HG03159 (cell line): ENCODE measurements at regions not wholly inside any gene's neighbourhood (a gene's known extent, or its start where the extent isn't known, plus 50 kb on each side); places are given as distances from the start of the nearest gene placed in this dataset.
"Not testable (repeated sequence)": the region's sequence is repeated elsewhere in the genome, so short reads cannot be mapped to it uniquely, and the experiment has no call there.

Source experiments
- ATAC-seq: cut with Tn5 transposase; IDR thresholded peaks from one replicate; pipeline ENCODE4 v1.9.1; 2021; ENCODE audit warnings: mild to moderate bottlenecking, moderate library complexity; ENCODE audit not compliant: unreplicated experiment

GRCh38 chr4:66955784-66956183 is 589.5 kb downstream of the CENPC start:
- ATAC-seq: no peak

DNA sequence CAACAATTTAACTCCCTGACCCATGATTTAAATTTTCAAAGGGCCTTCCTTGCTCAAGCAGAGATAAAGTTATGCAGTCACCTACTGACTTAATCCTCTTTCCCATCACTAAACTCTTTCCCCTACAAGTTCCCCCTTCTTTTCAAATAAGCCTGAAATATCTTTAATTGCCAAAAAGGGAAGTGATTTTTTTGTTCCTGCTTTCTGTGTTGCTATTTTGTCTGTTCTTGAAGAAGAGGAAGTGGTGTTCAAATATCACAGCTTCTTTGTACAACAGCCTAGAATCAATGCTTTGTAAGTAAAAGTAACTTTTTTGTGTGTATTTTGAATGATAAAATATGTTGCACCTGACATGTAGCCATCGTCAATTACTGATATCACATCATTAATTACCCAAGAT is 595.9 kb downstream of the CENPC start:
- ATAC-seq: no peak

DNA sequence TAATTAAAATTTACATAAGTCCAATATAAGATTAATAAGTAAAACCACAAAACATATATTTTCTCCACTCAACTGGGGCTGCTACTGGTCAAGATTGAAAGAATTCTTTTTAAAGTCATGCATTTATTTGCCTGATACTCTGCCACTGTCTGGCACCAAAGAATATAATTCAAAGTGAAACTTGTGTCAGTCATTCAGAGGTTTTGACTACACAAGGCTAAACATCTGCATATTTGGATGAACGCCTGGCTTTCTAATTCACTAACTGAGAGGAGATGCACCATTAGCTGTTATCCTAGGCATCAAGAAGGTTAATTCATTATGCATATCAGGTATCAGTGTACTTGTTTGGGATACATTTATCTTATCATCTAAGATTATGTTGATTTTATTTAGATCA is 598.5 kb downstream of the CENPC start:
- ATAC-seq: no peak

DNA sequence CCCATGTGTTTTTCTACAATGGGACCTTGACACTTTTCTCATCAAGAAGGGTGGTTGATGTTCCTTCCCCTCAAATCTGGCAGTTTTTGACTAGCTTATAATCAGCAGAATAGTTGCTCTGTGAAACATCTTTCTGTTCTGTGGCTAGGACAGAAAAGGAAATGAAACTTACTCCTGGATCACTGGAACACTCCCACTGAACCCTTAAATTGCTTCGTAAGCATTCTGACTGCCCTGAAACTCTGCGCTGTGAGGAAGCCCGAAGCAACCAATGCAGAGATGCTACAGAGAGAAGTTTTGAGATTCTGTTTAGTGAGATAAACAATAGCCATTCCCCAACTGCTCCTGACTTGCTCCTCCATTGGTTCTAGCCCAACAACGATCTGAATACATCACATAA is 602.2 kb downstream of the CENPC start:
- no peak for ATAC-seq

- ATAC-seq: not testable (repeated sequence)
Measured at GRCh38 chr4:66931981-66932380, 613.3 kb downstream of the CENPC start.

- ATAC-seq: no peak
Measured at GRCh38 chr4:66930206-66930605, 615.1 kb downstream of the CENPC start.

- ATAC-seq: no peak
Measured at GRCh38 chr4:66929748-66930147, 615.6 kb downstream of the CENPC start.

DNA sequence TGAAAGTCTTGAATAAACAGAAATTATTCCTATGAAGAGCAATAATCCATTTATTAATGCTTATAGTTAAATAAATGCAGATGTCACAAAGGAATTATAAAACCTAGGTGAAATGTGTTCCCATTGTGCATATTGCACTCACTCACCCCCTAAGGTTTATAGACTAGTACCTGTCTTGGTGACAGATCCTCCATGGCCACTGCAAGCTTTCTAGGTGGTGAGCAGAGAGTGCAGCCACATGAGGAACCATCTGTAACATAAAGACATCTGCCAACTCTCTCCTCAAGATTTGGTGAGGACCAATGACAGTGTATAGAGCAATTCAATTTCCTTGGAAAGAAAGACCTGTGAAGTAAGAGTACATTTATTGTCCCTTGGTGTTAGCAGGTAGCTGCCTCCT is 616.4 kb downstream of the CENPC start:
- ATAC-seq: not testable (repeated sequence)

- ATAC-seq: no peak
Measured at GRCh38 chr4:66927937-66928336, 617.4 kb downstream of the CENPC start.

- no peak for ATAC-seq
Measured at GRCh38 chr4:66926687-66927086, 618.6 kb downstream of the CENPC start.

GRCh38 chr4:66923081-66923865 is 622.0 kb downstream of the CENPC start:
- no peak for ATAC-seq

- ATAC-seq: no peak
Measured at GRCh38 chr4:66921433-66921832, 623.9 kb downstream of the CENPC start.

- no peak for ATAC-seq
Measured at GRCh38 chr4:66920514-66920913, 624.8 kb downstream of the CENPC start.

DNA sequence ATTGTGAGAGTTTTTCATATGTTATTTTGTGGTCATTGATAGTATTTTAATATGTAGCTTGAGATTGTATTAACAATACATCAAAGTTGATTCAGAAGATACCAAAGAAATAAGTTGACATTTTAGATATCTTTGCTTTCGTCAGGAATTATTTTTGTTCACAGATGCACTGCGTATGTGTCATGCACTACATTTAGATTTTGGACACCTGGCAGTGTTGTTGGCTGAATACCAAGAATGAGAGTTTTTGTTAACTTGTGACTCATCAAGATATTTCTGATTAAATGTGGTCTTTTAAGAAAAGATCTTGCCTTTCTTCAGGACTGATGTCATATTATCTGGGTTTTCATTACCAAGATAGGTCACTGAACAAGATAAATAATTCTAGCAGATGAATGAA is 633.4 kb downstream of the CENPC start:
- no peak for ATAC-seq

DNA sequence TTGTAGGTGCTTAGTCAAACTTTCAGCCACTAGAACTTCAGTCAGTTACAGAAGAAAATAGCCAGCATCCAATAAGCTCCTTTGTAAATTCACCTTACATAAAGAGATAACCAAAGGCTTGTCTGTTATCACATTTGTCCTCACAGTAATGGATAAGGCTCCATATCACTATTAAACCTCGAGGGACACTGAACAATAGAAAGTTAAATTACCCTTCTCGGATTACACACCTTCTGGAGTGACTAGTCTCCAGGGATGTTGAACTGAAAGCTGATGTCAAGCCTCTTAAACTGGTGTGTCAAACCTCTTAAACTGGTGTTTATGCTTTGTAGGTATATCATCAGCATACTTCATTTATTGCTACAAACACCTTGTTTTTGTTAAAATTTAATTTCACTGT is 639.0 kb downstream of the CENPC start:
- ATAC-seq: no peak

DNA sequence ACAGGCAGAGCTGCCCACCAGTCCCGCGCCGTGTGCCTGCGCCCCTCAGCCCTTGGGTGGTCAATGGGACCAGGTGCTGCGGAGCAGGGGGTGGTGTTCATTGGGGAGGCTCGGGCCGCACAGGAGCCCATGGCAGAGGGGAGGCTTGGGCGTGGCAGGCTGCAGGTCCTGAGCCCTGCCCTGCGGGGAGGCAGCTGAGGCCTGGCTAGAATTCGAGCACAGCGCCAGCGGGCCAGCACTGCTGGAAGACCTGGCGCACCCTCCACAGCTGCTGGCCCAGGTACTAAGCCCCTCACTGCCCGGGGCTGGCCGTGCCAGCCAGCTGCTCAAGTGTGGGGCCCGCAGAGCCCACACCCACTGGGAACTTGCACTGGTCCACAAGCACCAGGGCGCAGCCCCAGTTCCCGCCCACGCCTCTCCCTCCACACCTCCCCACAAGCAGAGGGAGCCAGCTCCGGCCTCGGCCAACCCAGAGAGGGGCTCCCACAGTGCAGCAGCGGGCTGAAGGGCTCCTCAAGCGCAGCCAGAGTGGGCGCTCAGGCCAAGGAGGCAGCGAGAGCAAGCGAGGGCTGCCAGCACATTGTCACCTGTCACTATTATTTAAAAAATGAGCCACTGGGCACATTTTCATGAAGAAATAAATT is 645.8 kb downstream of the CENPC start:
- no peak for ATAC-seq

DNA sequence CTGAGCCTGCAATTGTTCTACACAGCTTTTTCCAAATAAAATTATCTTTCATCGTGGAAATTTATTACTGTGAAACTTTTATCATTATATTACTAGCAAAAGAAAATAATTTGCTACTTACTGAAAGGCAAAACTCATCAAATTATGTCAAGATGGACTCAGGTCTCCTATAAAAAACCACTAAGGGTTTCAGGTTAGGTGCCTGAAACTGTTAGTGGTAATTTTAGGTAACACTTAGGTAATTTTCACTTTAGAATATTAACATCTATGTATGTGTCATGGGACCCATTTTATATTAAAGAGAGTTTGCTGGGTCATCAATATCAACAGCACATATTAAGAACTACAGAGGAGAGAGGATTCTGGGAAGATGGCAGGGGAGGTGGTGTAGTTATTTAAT is 651.5 kb downstream of the CENPC start:
- ATAC-seq: no peak

- ATAC-seq: no peak
Measured at GRCh38 chr4:66887061-66887460, 658.2 kb downstream of the CENPC start.

DNA sequence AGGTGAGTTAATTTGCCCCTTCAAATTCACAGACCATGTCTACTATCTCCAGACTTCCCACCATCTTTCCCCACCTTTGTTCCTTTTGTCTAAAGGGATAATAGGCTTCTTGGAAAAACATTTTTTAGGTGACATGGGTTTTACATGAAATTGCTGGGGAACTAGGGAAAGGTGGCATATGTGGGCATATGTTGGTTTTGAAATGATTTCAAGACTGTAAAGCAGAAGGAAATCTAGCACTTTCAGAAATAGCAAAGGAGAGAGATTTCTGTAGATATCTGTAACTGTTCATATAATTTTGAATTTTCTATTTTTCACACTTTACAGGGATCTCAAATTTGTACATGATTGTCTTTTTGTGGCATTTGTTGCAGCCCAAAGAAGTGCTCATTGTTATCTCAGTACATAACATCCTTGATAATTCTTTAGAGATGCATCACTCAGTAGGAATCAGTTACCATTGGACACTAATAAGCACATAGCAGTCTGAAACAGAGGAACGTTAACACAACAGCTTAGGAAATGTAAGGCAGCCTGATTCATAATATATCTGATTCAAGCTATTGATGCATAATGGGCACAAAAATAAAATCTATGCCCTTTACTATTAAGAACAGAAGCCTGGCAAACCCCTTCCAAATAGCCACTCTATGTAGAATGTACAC is 659.7 kb downstream of the CENPC start:
- no peak for ATAC-seq

DNA sequence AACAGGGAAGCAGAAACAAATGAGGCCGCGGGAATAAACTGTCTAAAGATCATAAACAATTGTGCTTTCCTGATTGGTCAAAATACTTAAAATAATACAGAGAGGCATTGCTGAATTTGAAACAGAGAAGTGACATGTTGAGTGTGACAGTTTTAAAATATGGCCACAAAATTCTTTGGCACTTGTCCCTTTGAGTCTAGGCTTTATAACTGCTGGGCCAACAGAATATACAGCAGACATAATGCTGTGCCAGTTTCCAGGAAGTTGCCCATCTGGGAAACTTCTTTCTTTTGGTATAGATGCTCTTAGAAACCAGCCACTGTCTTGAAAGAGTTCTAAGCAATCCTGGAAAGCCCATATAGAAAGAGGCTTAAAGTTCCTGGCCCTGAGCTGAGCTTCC is 668.4 kb downstream of the CENPC start:
- no peak for ATAC-seq

- no peak for ATAC-seq
Measured at GRCh38 chr4:66872661-66873060, 672.6 kb downstream of the CENPC start.

GRCh38 chr4:66863481-66863880 is 681.8 kb downstream of the CENPC start:
- ATAC-seq: no peak
